SK-N-SH (cell line): ENCODE measurements at regions not wholly inside any gene's neighbourhood (a gene's known extent, or its start where the extent isn't known, plus 50 kb on each side); places are given as distances from the start of the nearest gene placed in this dataset.

Experiments used
- FOXM1 ChIP-seq: IDR thresholded peaks from 2 replicates; pipeline ENCODE4 v1.4.0; 2012; ENCODE audit warnings: low read depth, mild to moderate bottlenecking
- GABPA ChIP-seq: IDR thresholded peaks from 2 replicates; pipeline ENCODE4 v1.4.0; 2012; ENCODE audit warnings: low read depth, mild to moderate bottlenecking
- MAX ChIP-seq: IDR thresholded peaks from 2 replicates; pipeline ENCODE4 v1.4.0; 2012; ENCODE audit warnings: low read depth
- TCF12 ChIP-seq: IDR thresholded peaks from 2 replicates; pipeline ENCODE4 v1.4.0; 2012
- YY1 ChIP-seq: IDR thresholded peaks from 2 replicates; pipeline ENCODE4 v1.4.0; 2012; ENCODE audit warnings: low read depth, mild to moderate bottlenecking
- TF ChIP-seq, protein P1 (sequence below): fragments of 200-600 bp; sonication (generic); IDR thresholded peaks from 2 replicates; pipeline ENCODE4 v1.6.1; 2017; ENCODE audit warnings: antibody characterized with exemption, mild to moderate bottlenecking, moderate library complexity

DNA sequence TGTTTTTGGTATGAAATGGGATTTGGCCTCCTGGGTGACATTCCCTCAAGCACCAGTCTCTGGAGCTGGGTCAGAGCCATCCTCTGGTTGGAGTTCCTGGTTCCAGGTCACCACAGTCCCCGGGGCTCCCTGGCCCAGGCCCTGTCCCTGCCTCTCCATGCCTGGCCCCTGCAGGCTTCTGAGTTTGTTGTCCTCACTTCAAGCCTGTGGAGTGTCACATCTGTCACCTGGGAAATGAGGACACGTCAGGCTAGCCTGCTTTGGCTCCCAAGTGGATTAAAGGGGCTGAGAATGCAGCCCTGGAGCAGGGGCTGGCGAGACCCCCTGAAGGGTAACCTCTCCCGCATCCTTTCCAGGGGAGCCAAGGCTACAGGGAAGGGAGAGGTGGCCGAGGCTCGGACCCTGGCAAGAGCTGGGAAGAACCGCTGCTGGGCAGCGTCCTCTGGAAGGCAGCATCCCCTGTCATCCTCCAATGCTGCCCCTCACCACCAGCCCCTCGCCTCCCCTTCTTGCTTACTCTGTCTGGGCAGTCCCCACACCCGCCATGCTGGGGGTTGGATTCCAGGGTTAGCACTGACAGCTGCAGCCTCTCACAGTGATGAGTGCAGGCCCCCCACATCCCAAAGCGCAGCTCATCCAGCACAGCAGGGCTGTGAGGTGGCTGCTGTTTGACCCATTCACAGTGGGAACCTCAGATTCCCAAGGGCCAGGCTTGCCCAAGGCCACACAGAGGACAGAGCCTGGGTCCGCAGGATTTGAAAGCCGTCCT lies 75.5 kb upstream of the IQSEC1 start:
- TF ChIP-seq, protein P1, sequence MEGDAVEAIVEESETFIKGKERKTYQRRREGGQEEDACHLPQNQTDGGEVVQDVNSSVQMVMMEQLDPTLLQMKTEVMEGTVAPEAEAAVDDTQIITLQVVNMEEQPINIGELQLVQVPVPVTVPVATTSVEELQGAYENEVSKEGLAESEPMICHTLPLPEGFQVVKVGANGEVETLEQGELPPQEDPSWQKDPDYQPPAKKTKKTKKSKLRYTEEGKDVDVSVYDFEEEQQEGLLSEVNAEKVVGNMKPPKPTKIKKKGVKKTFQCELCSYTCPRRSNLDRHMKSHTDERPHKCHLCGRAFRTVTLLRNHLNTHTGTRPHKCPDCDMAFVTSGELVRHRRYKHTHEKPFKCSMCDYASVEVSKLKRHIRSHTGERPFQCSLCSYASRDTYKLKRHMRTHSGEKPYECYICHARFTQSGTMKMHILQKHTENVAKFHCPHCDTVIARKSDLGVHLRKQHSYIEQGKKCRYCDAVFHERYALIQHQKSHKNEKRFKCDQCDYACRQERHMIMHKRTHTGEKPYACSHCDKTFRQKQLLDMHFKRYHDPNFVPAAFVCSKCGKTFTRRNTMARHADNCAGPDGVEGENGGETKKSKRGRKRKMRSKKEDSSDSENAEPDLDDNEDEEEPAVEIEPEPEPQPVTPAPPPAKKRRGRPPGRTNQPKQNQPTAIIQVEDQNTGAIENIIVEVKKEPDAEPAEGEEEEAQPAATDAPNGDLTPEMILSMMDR, result no peak
- TF ChIP-seq FOXM1, result no peak
- no peak for TF ChIP-seq MAX
- no peak for TF ChIP-seq GABPA
- no peak for TF ChIP-seq YY1
- no peak for TF ChIP-seq TCF12
